GM12865 (cell line): ENCODE measurements at regions not wholly inside any gene's neighbourhood (a gene's known extent, or its start where the extent isn't known, plus 50 kb on each side); places are given as distances from the start of the nearest gene placed in this dataset.

Experiments
- DNase-seq: peaks from one replicate; pipeline ENCODE4 v3.0.0; 2010; ENCODE audit warnings: low read depth
- H3K4me3 ChIP-seq: 2 replicates; pipeline ENCODE4 v1.5.1; 2011; ENCODE audit warnings: mild to moderate bottlenecking, low read depth, low read length, control low read depth
- CTCF ChIP-seq: IDR thresholded peaks from 2 replicates; pipeline ENCODE4 v1.5.1; 2011; ENCODE audit warnings: low read length, control low read depth, low read depth, inconsistent platforms; ENCODE audit not compliant: insufficient read depth; ENCODE audit errors: missing control alignments

- DNase-seq = no peak
- TF ChIP-seq CTCF = no peak
- H3K4me3 ChIP-seq = no peak overlapping the region
Observed at GRCh38 chr2:15681089-15681885, 89.6 kb downstream of the DDX1 start.

DNA sequence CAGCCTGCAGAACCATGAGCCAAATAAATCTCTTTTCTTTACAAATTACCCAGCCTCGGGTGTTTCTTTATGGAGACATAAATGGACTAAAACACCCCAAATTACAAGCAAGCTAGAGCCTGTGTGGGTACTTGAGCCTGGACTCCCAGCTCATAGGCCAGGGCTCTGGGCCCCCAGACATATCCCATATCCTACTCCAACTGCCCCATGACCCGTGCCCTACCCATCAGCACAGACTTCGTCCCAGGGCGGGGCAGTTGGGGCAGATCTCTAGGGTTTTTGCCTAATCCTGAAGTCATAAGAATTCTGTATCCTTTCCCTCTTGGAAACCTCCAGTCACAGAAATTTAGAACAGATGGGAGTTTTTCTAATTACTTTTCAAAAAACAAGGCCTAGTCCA, 90.7 kb downstream of the DDX1 start:
- TF ChIP-seq CTCF = no peak
- no peak overlapping the region for H3K4me3 ChIP-seq
- DNase-seq = no peak

DNA sequence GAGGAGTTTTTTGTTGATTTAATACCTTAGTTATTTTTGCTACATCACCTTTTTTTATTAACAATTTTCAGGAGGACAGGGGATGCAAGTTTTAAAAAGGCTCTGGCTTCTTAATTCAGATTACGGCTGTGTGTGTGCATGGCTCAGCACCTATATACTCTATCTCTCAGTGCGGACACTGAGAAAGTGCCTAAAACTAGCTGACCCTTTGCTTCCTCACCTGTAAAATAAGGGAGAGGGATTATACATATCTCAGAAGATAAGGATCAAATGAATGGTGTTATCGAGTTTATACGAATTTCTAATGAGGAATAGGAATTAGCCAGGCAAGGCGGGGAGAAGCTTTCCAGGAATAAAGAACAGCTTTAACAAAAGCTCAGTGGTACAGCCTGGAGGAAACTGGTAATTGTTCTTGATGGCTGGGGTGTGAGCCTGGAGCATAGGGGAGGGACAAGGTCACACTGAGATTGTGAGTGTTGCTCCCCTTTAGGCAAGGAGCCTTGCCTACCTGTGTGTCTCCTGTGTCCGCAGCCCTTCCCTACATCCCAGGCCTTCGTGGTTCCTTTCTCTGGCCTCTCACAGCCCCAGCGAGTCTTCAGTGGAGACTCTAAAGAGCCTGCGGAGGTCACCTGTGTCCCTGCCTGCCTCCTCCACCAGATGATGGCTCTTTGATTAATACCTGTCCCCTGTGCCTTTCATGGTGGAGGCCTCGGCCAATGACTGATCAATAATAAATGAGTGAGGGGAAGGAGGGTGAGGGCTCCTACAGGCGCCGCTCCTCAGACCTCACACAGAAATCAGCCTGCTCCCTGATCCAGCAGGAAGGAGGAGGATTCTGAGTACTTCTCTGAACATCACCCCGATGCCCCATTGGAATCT, 92.7 kb downstream of the DDX1 start:
- no peak for TF ChIP-seq CTCF
- no peak for DNase-seq
- H3K4me3 ChIP-seq = no peak overlapping the region

DNA sequence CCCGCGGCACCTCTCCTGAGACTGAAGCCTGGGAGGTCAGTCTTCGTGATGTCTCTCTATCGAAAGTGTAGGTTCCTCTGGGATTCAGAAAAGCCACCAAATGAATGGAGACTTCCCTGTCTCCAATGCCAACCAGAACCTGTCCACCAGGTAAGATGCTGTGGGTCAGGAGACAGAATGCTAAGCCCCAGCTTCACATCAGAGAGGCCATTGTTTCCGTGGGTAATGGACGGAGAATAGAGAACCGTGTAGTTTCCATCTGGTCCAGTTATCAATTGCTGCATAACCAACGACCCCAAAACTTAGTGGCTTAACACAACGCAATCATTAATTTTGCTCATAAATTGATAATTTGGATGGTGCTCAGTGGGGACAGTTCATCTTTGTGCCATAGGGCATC, 93.5 kb downstream of the DDX1 start:
- no peak overlapping the region for H3K4me3 ChIP-seq
- DNase-seq = no peak
- no peak for TF ChIP-seq CTCF

DNA sequence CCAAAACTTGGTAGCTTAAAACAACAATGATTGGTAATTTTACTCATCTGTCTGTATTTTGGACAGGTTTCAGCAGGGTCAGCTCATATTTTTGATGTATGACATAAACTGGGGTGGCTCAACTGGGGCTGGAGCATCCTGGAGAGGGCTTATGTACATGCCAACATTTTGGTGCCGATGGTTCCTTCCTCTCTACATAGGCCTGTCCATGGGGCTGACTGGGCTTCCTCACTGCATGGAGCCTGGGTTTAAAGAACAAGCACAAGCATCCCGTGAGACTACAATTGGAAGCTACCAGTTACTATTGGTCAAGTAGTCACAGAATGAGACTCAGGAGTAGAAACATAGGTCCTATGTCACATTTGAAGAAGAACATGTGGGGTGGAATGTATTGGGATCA, 95.0 kb downstream of the DDX1 start:
- no peak for TF ChIP-seq CTCF
- DNase-seq = no peak
- H3K4me3 ChIP-seq = no peak overlapping the region

DNA sequence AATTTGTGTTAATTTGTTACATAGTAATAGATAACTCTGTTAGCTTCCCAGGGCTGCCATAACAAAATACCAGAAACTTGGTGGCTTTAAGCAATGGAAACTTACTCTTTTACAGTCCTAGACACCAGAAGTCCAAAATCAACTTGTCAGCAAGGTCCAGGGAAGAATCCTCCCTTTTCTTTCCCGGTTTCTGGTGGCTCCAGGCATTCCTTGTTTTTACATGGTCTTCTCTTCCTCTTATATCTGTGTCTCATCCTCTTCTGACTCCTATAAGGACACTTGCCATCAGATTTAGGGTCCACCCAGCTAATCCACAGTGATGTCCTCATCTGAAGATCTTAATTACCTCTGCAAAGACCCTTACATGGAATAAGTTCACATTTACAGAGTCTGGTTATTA, 95.6 kb downstream of the DDX1 start:
- no peak for DNase-seq
- no peak overlapping the region for H3K4me3 ChIP-seq
- TF ChIP-seq CTCF = no peak
